ENCODE measurements at regions not wholly inside any gene's neighbourhood (a gene's known extent, or its start where the extent isn't known, plus 50 kb on each side); places are given as distances from the start of the nearest gene placed in this dataset.

DNA sequence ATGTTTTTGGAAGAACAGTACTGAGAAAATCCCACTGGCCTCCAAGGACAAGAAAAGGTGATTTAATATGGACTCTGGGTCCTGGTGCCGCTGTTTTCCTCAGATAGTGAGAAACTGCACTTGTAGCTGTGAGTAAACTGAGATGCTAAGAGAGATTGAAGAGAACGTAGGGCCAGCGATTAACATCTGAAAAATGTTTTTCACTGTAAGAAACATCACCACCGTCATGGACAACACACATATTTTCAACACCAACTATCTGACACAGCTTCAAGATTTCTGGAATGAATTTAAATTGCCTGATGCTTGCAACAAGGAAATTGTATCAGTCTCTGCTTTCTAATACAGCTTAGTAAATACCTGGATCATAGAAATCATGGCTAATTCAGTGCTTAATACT is 158.2 kb upstream of the SMIM31 start:
- TF ChIP-seq, protein P1, sequence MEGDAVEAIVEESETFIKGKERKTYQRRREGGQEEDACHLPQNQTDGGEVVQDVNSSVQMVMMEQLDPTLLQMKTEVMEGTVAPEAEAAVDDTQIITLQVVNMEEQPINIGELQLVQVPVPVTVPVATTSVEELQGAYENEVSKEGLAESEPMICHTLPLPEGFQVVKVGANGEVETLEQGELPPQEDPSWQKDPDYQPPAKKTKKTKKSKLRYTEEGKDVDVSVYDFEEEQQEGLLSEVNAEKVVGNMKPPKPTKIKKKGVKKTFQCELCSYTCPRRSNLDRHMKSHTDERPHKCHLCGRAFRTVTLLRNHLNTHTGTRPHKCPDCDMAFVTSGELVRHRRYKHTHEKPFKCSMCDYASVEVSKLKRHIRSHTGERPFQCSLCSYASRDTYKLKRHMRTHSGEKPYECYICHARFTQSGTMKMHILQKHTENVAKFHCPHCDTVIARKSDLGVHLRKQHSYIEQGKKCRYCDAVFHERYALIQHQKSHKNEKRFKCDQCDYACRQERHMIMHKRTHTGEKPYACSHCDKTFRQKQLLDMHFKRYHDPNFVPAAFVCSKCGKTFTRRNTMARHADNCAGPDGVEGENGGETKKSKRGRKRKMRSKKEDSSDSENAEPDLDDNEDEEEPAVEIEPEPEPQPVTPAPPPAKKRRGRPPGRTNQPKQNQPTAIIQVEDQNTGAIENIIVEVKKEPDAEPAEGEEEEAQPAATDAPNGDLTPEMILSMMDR (IDR thresholded peaks at IDR 0.05; ENCODE audit: control extremely low read depth in 1 of 3, insufficient read depth in 1 of 3, low read depth in 1 of 3, low read length in 3 of 3): no peak
- TF ChIP-seq CREB1 (IDR thresholded peaks at IDR 0.05) (no peak), SP1 (IDR thresholded peaks at IDR 0.05; ENCODE audit: low read depth, low read length) (no peak), EZH2 (IDR thresholded peaks at IDR 0.05; ENCODE audit: low read depth, low read length, severe bottlenecking) (no peak), POLR2A (IDR thresholded peaks at IDR 0.05; ENCODE audit: control extremely low read depth in 1 of 2, low read depth in 2 of 2, low read length in 2 of 2) (no peak), RFX5 (IDR thresholded peaks at IDR 0.05; ENCODE audit: borderline replicate concordance, low read depth, low read length) (no peak), EP300 (IDR thresholded peaks at IDR 0.05; ENCODE audit: borderline replicate concordance in 1 of 2, low read depth in 2 of 2, low read length in 2 of 2) (no peak), CBX8 (IDR thresholded peaks at IDR 0.05; ENCODE audit: borderline replicate concordance, low read depth, low read length) (no peak), POLR2AphosphoS5 (IDR thresholded peaks at IDR 0.05; ENCODE audit: low read depth, low read length) (no peak), BACH1 (IDR thresholded peaks at IDR 0.05; ENCODE audit: low read length) (no peak), JUND (IDR thresholded peaks at IDR 0.05; ENCODE audit: low read length) (no peak)

All from H1 (cell line).